PC-3 (cell line): ENCODE measurements at regions not wholly inside any gene's neighbourhood (a gene's known extent, or its start where the extent isn't known, plus 50 kb on each side); places are given as distances from the start of the nearest gene placed in this dataset.

ENCODE experiments used
- ATAC-seq: fragments of 200-7000 bp; cut with Tn5 transposase; 2 replicates; pipeline ENCODE4 v1.9.1; 2020; ENCODE audit warnings: mild to moderate bottlenecking, moderate library complexity
- BruUV-seq: library from RNA; stranded (reverse); fragments of 400-500 nt; replicated peaks from 2 replicates; lab custom pipeline; 2021; lab: Mats Ljungman, UMichigan
- CTCF ChIA-PET: fragments of 300-600 bp; sonication (Branson Sonifier 250); formaldehyde crosslinking; loops from one replicate; lab custom pipeline; 2022; ENCODE audit warnings: antibody characterized with exemption; lab: Charles Lee
- POLR2A ChIA-PET: fragments of 300-600 bp; sonication (Branson Sonifier 250); formaldehyde crosslinking; loops from one replicate; lab custom pipeline; 2022; ENCODE audit warnings: antibody characterized with exemption; ENCODE audit not compliant: unreplicated experiment; lab: Charles Lee
- DNase-seq: peaks from one replicate; pipeline ENCODE4 v3.0.0-alpha.2; 2015
- H2AFZ ChIP-seq: fragments of 300-600 bp; sonication (generic); 2 replicates; pipeline ENCODE4 v1.6.0; 2016; ENCODE audit warnings: antibody characterized with exemption, low read length
- H3F3A ChIP-seq: fragments of 300-600 bp; sonication (generic); one replicate; pipeline ENCODE4 v1.6.0; 2017; ENCODE audit warnings: antibody characterized with exemption, low read length, control low read depth, mild to moderate bottlenecking; ENCODE audit not compliant: unreplicated experiment
- H3K27ac ChIP-seq: fragments of 300-600 bp; sonication (generic); 2 replicates; pipeline ENCODE4 v1.5.1; 2016; ENCODE audit warnings: mild to moderate bottlenecking, low read length
- H3K27me3 ChIP-seq: fragments of 300-600 bp; sonication (generic); 2 replicates; pipeline ENCODE4 v1.6.1; 2016; ENCODE audit warnings: low read length, mixed read lengths
- H3K36me3 ChIP-seq: fragments of 300-600 bp; sonication (generic); 2 replicates; pipeline ENCODE4 v1.6.1; 2016; ENCODE audit warnings: low read depth, mixed run types, low read length, mixed read lengths
- H3K4me1 ChIP-seq: fragments of 300-600 bp; sonication (generic); 2 replicates; pipeline ENCODE4 v1.5.1; 2016; ENCODE audit warnings: low read length; ENCODE audit not compliant: insufficient read depth
- H3K4me2 ChIP-seq: fragments of 300-600 bp; sonication (generic); 2 replicates; pipeline ENCODE4 v1.6.0; 2016; ENCODE audit warnings: low read length
- H3K4me3 ChIP-seq: fragments of 300-600 bp; sonication (generic); 2 replicates; pipeline ENCODE4 v1.5.1; 2016; ENCODE audit warnings: mild to moderate bottlenecking, low read length, mixed read lengths
- H3K79me2 ChIP-seq: fragments of 300-600 bp; sonication (generic); 2 replicates; pipeline ENCODE4 v1.6.1; 2017; ENCODE audit warnings: low read length, mixed read lengths
- H3K9ac ChIP-seq: fragments of 300-600 bp; sonication (generic); 2 replicates; pipeline ENCODE4 v1.6.0; 2016; ENCODE audit warnings: mild to moderate bottlenecking, low read length
- H3K9me2 ChIP-seq: fragments of 300-600 bp; sonication (generic); replicated peaks from 2 replicates; pipeline ENCODE4 v1.6.1; 2016; ENCODE audit warnings: mixed run types, low read length, mixed read lengths
- H3K9me3 ChIP-seq: fragments of 300-600 bp; sonication (generic); 2 replicates; pipeline ENCODE4 v1.6.1; 2016; ENCODE audit warnings: low read length, mixed read lengths
- H4K20me1 ChIP-seq: fragments of 300-600 bp; sonication (generic); 2 replicates; pipeline ENCODE4 v1.6.1; 2016; ENCODE audit warnings: low read length, mixed read lengths
- CTCF ChIP-seq: fragments of 300-600 bp; sonication (generic); conservative IDR thresholded peaks from 2 replicates; pipeline ENCODE4 v1.5.1; 2017; ENCODE audit warnings: antibody characterized with exemption, low read depth, mild to moderate bottlenecking, low read length
- EZH2 ChIP-seq: fragments of 300-600 bp; sonication (generic); IDR thresholded peaks from one replicate; pipeline ENCODE4 v1.6.1; 2017; ENCODE audit warnings: antibody characterized with exemption, mild to moderate bottlenecking, low read length; ENCODE audit not compliant: unreplicated experiment
- EZH2phosphoT487 ChIP-seq: fragments of 300-600 bp; sonication (generic); IDR thresholded peaks from 2 replicates; pipeline ENCODE4 v1.6.1; 2018; ENCODE audit warnings: mild to moderate bottlenecking, antibody characterized with exemption, low read length, borderline replicate concordance
- intact Hi-C: fragments of 100-400 bp; cut with micrococcal nuclease; formaldehyde crosslinking; loops from 2 replicates; pipeline ENCODE4 v1.9.0; 2023

DNA sequence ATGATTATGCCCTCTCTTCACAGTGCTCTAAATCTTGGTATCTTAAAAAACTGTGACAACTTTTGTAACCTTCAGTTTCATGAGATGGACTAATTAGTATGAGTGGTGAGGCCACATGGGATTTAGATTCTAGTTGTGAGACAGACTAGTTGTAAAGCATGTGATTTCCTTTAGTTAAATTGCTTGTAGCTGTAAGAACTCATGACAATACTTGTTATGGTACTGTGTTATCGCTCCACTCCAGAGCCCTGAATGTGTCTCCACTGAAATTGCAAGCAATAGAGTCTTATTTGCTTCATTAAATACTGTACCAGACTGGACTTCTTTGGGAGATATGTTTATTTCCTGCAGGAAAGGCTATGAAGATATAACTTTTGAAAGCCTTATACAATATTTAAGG lies 1198.3 kb upstream of the CDH6 start:
- POLR2A ChIA-PET, result no interaction called here

DNA sequence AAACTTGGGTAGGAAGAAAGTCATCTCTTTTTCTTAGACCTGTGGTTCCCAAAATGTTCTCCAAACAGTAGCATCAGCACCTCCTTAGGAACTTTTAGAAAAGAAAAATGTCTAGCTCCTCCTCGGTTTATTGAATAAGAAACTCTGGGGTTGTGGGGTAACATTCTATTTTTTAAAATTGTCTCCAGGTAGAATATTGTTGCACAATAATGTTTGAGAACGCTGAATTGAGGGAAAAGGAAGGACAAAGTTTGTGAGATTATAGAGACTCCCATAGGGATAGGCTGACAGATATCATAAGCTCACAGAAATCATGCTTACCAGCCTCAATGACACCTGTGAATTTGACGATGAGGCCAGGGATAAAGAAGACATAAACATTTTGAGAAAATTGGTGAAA lies 1199.0 kb upstream of the CDH6 start:
- Histone ChIP-seq H3K36me3 (no peaks in the 10 kb centered on the region), H3K9me3 (no peaks in the 10 kb centered on the region), H3K9me2 (no peaks in the 10 kb centered on the region), H3K27me3 (0 out of 2 replicates have a peak, but pooled peaks cover 5% of the 10 kb centered on the region), H3F3A (no peaks in the 10 kb centered on the region), H3K79me2 (no peaks in the 10 kb centered on the region), H2AFZ (no peak overlapping the region), H3K4me3 (no peak overlapping the region), H3K4me2 (no peak overlapping the region), H3K27ac (no peak overlapping the region), H3K4me1 (no peaks in the 10 kb centered on the region), H4K20me1 (no peaks in the 10 kb centered on the region), H3K9ac (no peak overlapping the region)
- intact Hi-C loops, result no loop called here
- no peak for TF ChIP-seq EZH2phosphoT487
- no peak for TF ChIP-seq CTCF
- TF ChIP-seq EZH2, result no peak
- ChIA-PET POLR2A (no interaction called here), CTCF (no interaction called here)
- DNase-seq, result no peak
- BruUV-seq, result no TSS peak
- ATAC-seq, result no peak

More for the DNA sequence above, 1198.3 kb upstream of the CDH6 start:
- H3K27ac ChIP-seq, result no peak overlapping the region
- DNase-seq (no peak), ATAC-seq (no peak)
- H2AFZ ChIP-seq, result no peak overlapping the region
- no peaks in the 10 kb centered on the region for H3K4me1 ChIP-seq
- H3F3A ChIP-seq, result no peaks in the 10 kb centered on the region
- intact Hi-C loops, result no loop called here
- H3K9ac ChIP-seq, result no peak overlapping the region
- 0 out of 2 replicates have a peak, but pooled peaks cover 5% of the 10 kb centered on the region for H3K27me3 ChIP-seq
- H3K4me3 ChIP-seq, result no peak overlapping the region
- no peaks in the 10 kb centered on the region for H3K36me3 ChIP-seq
- no peaks in the 10 kb centered on the region for H3K9me3 ChIP-seq
- BruUV-seq, result no TSS peak
- TF ChIP-seq EZH2 (no peak), CTCF (no peak), EZH2phosphoT487 (no peak)
- H3K4me2 ChIP-seq, result no peak overlapping the region
- H4K20me1 ChIP-seq, result no peaks in the 10 kb centered on the region
- no peaks in the 10 kb centered on the region for H3K79me2 ChIP-seq
- H3K9me2 ChIP-seq, result no peaks in the 10 kb centered on the region
- CTCF ChIA-PET, result no interaction called here

- no peak overlapping the region for H3K4me2 ChIP-seq
- DNase-seq (no peak), ATAC-seq (no peak)
- H3K9ac ChIP-seq, result no peak overlapping the region
- H3F3A ChIP-seq, result no peaks in the 10 kb centered on the region
- H3K4me1 ChIP-seq, result no peaks in the 10 kb centered on the region
- POLR2A ChIA-PET, result no interaction called here
- H4K20me1 ChIP-seq, result no peaks in the 10 kb centered on the region
- intact Hi-C loops, result no loop called here
- TF ChIP-seq EZH2 (no peak), EZH2phosphoT487 (no peak), CTCF (no peak)
- no peaks in the 10 kb centered on the region for H3K9me2 ChIP-seq
- no peaks in the 10 kb centered on the region for H3K79me2 ChIP-seq
- no peaks in the 10 kb centered on the region for H3K36me3 ChIP-seq
- H3K9me3 ChIP-seq, result no peaks in the 10 kb centered on the region
- BruUV-seq, result no TSS peak
- H3K27me3 ChIP-seq, result 0 out of 2 replicates have a peak, but pooled peaks cover 5% of the 10 kb centered on the region
- no peak overlapping the region for H2AFZ ChIP-seq
- H3K27ac ChIP-seq, result no peak overlapping the region
- H3K4me3 ChIP-seq, result no peak overlapping the region
- CTCF ChIA-PET, result no interaction called here
Measured at GRCh38 chr5:29993286-29993685, 1200.2 kb upstream of the CDH6 start.
